ENCODE measurements at regions not wholly inside any gene's neighbourhood (a gene's known extent, or its start where the extent isn't known, plus 50 kb on each side); places are given as distances from the start of the nearest gene placed in this dataset.

DNA sequence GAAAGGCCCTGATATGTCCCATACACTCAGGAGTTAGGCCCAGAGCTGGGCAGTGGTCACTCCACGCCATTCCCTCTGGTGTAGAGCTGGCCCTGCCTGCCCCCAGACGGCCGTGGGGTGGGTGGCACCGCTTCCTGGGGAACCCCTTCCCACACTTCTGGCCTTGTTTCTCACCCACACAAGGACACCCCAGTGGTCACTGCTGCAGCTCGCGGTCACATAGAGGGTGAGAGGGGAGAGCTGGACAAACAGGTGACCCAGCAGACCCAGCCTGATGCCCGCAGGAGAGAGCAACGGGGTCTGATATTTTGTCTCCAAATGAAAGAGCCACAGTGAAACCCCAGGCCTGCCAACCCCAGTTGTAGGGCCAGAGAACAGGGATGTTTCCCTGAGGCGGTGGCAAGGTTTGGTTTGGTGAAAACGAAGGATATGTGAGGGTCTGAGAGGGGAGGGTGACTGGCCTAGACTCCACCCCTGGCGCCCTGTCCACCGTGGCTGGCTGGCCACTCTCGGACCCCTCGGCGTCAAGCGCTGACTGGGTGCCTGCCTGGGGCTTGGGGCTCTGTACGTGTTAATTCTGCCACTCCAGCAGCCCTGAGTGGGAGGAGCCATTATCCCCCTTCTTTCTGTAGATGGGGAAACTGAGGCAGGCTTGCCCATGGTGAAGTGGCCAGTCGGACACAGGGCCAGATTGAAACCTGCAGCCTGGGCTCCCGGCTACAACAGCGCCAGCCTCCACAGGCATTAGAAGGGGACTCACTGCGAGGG is 71.0 kb upstream of the PPARA start:
- peaks cover 0 to 5% of the 10 kb centered on the region in 2 donors for H3K36me3 ChIP-seq (ENCODE audit: control insufficient read depth in 2 of 2, insufficient read depth in 2 of 2, low read length in 1 of 2)
- peaks cover 0 to 31% of the 10 kb centered on the region in 2 donors for H3K27me3 ChIP-seq (ENCODE audit: control insufficient read depth in 2 of 2, insufficient read depth in 1 of 2, low read length in 1 of 2)
- H3K27ac ChIP-seq (ENCODE audit: low read depth in 1 of 2, low read length in 1 of 2), result peak overlapping the region in 1 of 2 donors; percentile 62
- no peak overlapping the region for H3K4me3 ChIP-seq (ENCODE audit: low read length in 2 of 2)
- no peak for DNase-seq (ENCODE audit: low read depth in 6 of 9, low spot score in 9 of 9)
- no peaks in the 10 kb centered on the region for H3K9me3 ChIP-seq (ENCODE audit: control insufficient read depth in 2 of 2, insufficient read depth in 1 of 2, low read length in 1 of 2)
- H3K4me1 ChIP-seq (ENCODE audit: control insufficient read depth in 2 of 2, insufficient read depth in 2 of 2, low read length in 2 of 2), result peaks cover 0 to 9% of the 10 kb centered on the region in 2 donors
- 96% methylated on average over 21 of the region's 21 CpGs for WGBS

- no peak for DNase-seq (ENCODE audit: low read depth in 6 of 9, low spot score in 9 of 9)
- H3K27me3 ChIP-seq (ENCODE audit: control insufficient read depth in 2 of 2, insufficient read depth in 1 of 2, low read length in 1 of 2), result peaks cover 0 to 22% of the 10 kb centered on the region in 2 donors
- no peaks in the 10 kb centered on the region for H3K9me3 ChIP-seq (ENCODE audit: control insufficient read depth in 2 of 2, insufficient read depth in 1 of 2, low read length in 1 of 2)
- peaks cover 0 to 1% of the 10 kb centered on the region in 2 donors for H3K4me1 ChIP-seq (ENCODE audit: control insufficient read depth in 2 of 2, insufficient read depth in 2 of 2, low read length in 2 of 2)
- H3K27ac ChIP-seq (ENCODE audit: low read depth in 1 of 2, low read length in 1 of 2), result peak overlapping the region in 1 of 2 donors; percentile 36
- WGBS, result 94% methylated on average over 57 of the region's 57 CpGs
- H3K36me3 ChIP-seq (ENCODE audit: control insufficient read depth in 2 of 2, insufficient read depth in 2 of 2, low read length in 1 of 2), result peaks cover 0 to 5% of the 10 kb centered on the region in 2 donors
- H3K4me3 ChIP-seq (ENCODE audit: low read length in 2 of 2), result no peak overlapping the region
Observed at GRCh38 chr22:46079861-46080821, 70.2 kb upstream of the PPARA start.

DNA sequence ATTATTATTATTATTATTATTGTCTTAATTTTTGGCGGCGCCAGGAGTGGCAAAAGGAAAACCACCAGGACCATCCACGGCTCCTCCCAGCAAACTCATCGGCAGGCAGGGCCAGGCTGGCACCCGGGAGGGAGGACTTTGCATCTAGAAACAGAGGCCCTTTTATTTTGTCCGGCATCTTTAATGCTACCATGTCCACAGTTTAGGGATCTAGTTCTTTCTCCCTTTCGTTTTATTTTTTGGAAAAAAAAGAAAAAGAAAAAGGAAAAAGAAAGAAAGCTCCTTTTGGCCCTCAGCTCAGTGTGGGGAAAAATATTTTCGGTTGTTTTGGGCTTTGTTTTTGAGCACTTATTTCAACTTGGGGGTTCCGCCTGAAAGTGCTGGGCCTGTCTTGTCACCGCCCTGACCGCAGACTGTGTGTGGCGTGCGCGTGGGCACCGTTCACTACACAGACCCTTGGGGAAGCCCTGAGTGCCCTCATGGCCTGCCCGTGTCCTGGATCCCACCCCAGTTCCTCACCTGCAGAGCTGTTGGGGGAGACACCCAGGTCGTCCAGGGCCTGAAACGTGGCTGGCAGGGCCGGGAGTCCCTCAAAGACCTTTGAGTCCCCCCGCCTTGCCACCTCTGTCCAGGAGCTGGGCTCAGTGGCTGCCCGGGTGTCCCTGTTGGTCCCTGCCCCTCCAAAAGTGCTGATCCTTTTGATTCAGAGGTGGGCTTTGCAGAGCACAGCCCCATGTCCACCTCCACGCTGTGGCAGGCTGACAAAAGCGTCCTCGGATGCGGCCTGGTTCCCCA is 69.1 kb upstream of the PPARA start:
- Histone ChIP-seq H3K27ac (ENCODE audit: low read depth in 1 of 2, low read length in 1 of 2) (no peak overlapping the region), H3K27me3 (ENCODE audit: control insufficient read depth in 2 of 2, insufficient read depth in 1 of 2, low read length in 1 of 2) (peaks cover 0 to 16% of the 10 kb centered on the region in 2 donors), H3K4me1 (ENCODE audit: control insufficient read depth in 2 of 2, insufficient read depth in 2 of 2, low read length in 2 of 2) (no peaks in the 10 kb centered on the region), H3K4me3 (ENCODE audit: low read length in 2 of 2) (no peak overlapping the region), H3K9me3 (ENCODE audit: control insufficient read depth in 2 of 2, insufficient read depth in 1 of 2, low read length in 1 of 2) (no peaks in the 10 kb centered on the region), H3K36me3 (ENCODE audit: control insufficient read depth in 2 of 2, insufficient read depth in 2 of 2, low read length in 1 of 2) (peaks cover 0 to 6% of the 10 kb centered on the region in 2 donors)
- 94% methylated on average over 25 of the region's 25 CpGs for WGBS
- no peak for DNase-seq (ENCODE audit: low read depth in 6 of 9, low spot score in 9 of 9)

DNA sequence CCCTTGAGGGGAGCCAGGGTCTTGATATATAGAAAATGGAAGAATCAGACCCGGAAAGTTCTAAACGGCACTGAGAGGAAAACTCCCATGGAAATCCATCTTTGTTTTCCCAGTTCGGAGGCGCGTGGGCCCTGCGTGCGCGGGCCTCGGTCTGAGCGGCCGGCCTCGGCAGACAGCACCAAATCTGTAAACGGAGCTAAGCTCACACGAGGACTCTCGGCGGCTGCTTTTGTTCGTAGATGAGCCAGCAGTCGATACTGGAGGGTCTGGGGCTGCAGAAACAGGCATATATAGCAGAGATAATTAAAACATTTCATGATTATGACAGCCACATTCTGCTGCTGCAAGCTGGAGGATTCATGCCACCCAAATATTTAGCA is 68.5 kb upstream of the PPARA start:
- H3K9me3 ChIP-seq (ENCODE audit: control insufficient read depth in 2 of 2, insufficient read depth in 1 of 2, low read length in 1 of 2), result no peaks in the 10 kb centered on the region
- H3K4me1 ChIP-seq (ENCODE audit: control insufficient read depth in 2 of 2, insufficient read depth in 2 of 2, low read length in 2 of 2), result no peaks in the 10 kb centered on the region
- peaks cover 0 to 10% of the 10 kb centered on the region in 2 donors for H3K27me3 ChIP-seq (ENCODE audit: control insufficient read depth in 2 of 2, insufficient read depth in 1 of 2, low read length in 1 of 2)
- DNase-seq (ENCODE audit: low read depth in 6 of 9, low spot score in 9 of 9), result no peak
- H3K4me3 ChIP-seq (ENCODE audit: low read length in 2 of 2), result no peak overlapping the region
- no peak overlapping the region for H3K27ac ChIP-seq (ENCODE audit: low read depth in 1 of 2, low read length in 1 of 2)
- peaks cover 0 to 7% of the 10 kb centered on the region in 2 donors for H3K36me3 ChIP-seq (ENCODE audit: control insufficient read depth in 2 of 2, insufficient read depth in 2 of 2, low read length in 1 of 2)
- 97% methylated on average over 18 of the region's 18 CpGs for WGBS

DNA sequence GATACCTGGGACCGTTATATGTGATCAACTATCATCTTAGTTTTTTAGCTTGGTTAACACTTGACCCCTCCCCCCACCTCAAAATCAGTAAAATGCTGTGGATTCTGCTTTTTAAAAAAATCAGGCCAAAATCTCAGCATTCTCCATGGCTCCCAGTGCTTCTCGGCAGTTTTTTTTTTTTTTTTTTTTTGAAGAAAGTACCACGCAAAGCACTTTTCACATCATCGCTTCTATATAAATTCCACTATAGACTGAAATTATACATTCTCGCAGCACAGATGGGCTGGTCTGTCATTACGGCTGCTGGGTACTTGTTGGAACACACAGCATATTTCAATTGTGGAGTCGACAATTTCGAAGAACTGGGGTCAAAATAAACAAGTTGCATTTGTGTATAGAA is 67.7 kb upstream of the PPARA start:
- peaks cover 0 to 11% of the 10 kb centered on the region in 2 donors for H3K36me3 ChIP-seq (ENCODE audit: control insufficient read depth in 2 of 2, insufficient read depth in 2 of 2, low read length in 1 of 2)
- H3K27ac ChIP-seq (ENCODE audit: low read depth in 1 of 2, low read length in 1 of 2), result no peak overlapping the region
- H3K9me3 ChIP-seq (ENCODE audit: control insufficient read depth in 2 of 2, insufficient read depth in 1 of 2, low read length in 1 of 2), result no peaks in the 10 kb centered on the region
- DNase-seq (ENCODE audit: low read depth in 6 of 9, low spot score in 9 of 9), result no peak
- 96% methylated on average over 8 of the region's 8 CpGs for WGBS
- H3K4me3 ChIP-seq (ENCODE audit: low read length in 2 of 2), result no peak overlapping the region
- H3K4me1 ChIP-seq (ENCODE audit: control insufficient read depth in 2 of 2, insufficient read depth in 2 of 2, low read length in 2 of 2), result no peaks in the 10 kb centered on the region
- H3K27me3 ChIP-seq (ENCODE audit: control insufficient read depth in 2 of 2, insufficient read depth in 1 of 2, low read length in 1 of 2), result peaks cover 0 to 7% of the 10 kb centered on the region in 2 donors

DNA sequence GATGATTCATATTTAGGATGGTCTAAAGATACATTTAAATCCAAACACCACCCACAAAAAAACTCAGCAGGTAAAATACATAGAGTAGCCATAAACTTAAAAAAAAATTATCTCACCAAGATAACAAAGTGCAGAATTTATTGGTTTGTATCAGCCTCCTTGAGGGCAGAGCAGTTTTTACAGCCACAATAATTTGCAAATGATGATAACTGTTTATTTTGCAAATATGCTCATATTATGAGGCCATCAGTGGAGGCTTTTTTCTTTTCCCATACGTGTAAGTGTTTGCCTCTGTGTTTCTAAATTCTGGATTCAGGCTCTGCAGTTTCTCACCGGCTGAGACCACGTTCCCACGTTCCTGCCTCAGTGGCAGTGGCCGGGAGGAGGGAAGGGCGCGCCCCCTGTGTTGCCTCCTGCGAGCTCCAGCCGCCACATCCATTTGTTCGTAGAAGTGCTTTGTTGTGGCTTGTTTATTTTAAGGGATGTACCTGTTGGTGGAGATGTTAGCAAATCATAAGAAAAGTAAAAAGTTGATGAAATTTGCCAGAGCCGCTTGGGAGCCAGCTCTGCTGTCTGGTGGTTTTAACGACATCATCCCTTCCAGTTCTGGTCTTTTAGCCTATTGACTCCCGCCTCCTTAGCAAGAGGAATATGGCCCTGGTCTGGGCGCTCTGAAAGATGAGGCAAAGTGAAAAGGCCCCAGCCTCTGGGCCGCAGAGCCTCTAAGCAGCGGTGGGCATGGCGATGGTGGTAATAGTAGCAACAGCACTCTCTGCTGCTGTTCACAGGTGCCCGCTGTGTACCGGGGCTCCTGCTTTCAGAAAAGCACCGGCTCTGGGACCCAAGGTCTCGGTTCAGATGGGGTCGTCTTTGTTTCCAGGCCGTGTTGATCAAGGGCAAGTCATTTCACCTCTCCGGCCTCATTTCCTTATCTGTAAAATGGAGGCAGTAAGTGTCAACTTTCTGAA is 66.7 kb upstream of the PPARA start:
- H3K4me3 ChIP-seq (ENCODE audit: low read length in 2 of 2), result no peak overlapping the region
- WGBS, result 86% methylated on average over 24 of the region's 24 CpGs
- H3K9me3 ChIP-seq (ENCODE audit: control insufficient read depth in 2 of 2, insufficient read depth in 1 of 2, low read length in 1 of 2), result no peaks in the 10 kb centered on the region
- no peak for DNase-seq (ENCODE audit: low read depth in 6 of 9, low spot score in 9 of 9)
- peaks cover 0 to 3% of the 10 kb centered on the region in 2 donors for H3K27me3 ChIP-seq (ENCODE audit: control insufficient read depth in 2 of 2, insufficient read depth in 1 of 2, low read length in 1 of 2)
- H3K4me1 ChIP-seq (ENCODE audit: control insufficient read depth in 2 of 2, insufficient read depth in 2 of 2, low read length in 2 of 2), result no peaks in the 10 kb centered on the region
- H3K27ac ChIP-seq (ENCODE audit: low read depth in 1 of 2, low read length in 1 of 2), result no peak overlapping the region
- H3K36me3 ChIP-seq (ENCODE audit: control insufficient read depth in 2 of 2, insufficient read depth in 2 of 2, low read length in 1 of 2), result peaks cover 0 to 14% of the 10 kb centered on the region in 2 donors

GRCh38 chr22:46084376-46084775 is 66.0 kb upstream of the PPARA start:
- Histone ChIP-seq H3K27me3 (ENCODE audit: control insufficient read depth in 2 of 2, insufficient read depth in 1 of 2, low read length in 1 of 2) (peaks cover 0 to 3% of the 10 kb centered on the region in 2 donors), H3K9me3 (ENCODE audit: control insufficient read depth in 2 of 2, insufficient read depth in 1 of 2, low read length in 1 of 2) (no peaks in the 10 kb centered on the region), H3K27ac (ENCODE audit: low read depth in 1 of 2, low read length in 1 of 2) (no peak overlapping the region), H3K4me1 (ENCODE audit: control insufficient read depth in 2 of 2, insufficient read depth in 2 of 2, low read length in 2 of 2) (no peaks in the 10 kb centered on the region), H3K36me3 (ENCODE audit: control insufficient read depth in 2 of 2, insufficient read depth in 2 of 2, low read length in 1 of 2) (peaks cover 0 to 18% of the 10 kb centered on the region in 2 donors), H3K4me3 (ENCODE audit: low read length in 2 of 2) (no peak overlapping the region)
- DNase-seq (ENCODE audit: low read depth in 6 of 9, low spot score in 9 of 9), result no peak
- WGBS, result 95% methylated on average over 14 of the region's 14 CpGs

Data from thymus (tissue), 11 donors.